ENCODE measurements at regions not wholly inside any gene's neighbourhood (a gene's known extent, or its start where the extent isn't known, plus 50 kb on each side); places are given as distances from the start of the nearest gene placed in this dataset.
"Not testable (repeated sequence)": the region's sequence is repeated elsewhere in the genome, so short reads cannot be mapped to it uniquely, and the experiment has no call there.

DNA sequence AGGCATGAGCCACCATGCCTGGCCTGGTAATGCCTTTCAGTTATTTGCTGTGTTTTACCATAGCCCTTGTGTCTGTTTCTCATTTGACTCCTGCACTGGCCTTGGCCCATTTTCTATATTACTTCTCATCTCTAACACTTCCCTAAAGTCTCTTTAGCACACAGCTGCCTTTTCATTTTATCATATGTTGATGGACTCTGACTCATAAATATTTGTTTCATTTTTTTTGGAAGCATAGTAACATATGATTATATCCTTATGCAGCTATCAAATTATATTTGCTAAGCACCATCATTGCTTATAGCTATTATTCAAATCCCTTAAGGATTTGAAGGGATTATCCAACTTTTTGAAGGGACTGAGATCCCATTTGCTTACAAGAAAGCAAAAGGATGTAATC, 320.3 kb downstream of the GPD2 start:
- H3K4me1 ChIP-seq, result no peaks in the 10 kb centered on the region
- no peak overlapping the region for H3K27ac ChIP-seq
- H3K4me2 ChIP-seq, result no peak overlapping the region
- peaks cover 3% of the 10 kb centered on the region; the same call in 1 of the 2 replicates for H3K9me3 ChIP-seq
- no peak overlapping the region for H3K9ac ChIP-seq
- H4K20me1 ChIP-seq, result no peaks in the 10 kb centered on the region
- no peak overlapping the region for H3K4me3 ChIP-seq
- no peak for TF ChIP-seq Cebpa-rat (IDR thresholded peaks at IDR 0.05)
- no peaks in the 10 kb centered on the region for H3K27me3 ChIP-seq
- no peaks in the 10 kb centered on the region for H3K36me3 ChIP-seq

GRCh38 chr2:156763174-156763573, 327.0 kb downstream of the GPD2 start:
- H3K4me2 ChIP-seq, result no peak overlapping the region
- no peaks in the 10 kb centered on the region for H3K4me1 ChIP-seq
- H3K27me3 ChIP-seq, result no peaks in the 10 kb centered on the region
- H3K9me3 ChIP-seq, result peaks cover 3% of the 10 kb centered on the region; the same call in 1 of the 2 replicates
- no peaks in the 10 kb centered on the region for H3K36me3 ChIP-seq
- H3K4me3 ChIP-seq, result no peak overlapping the region
- no peak for TF ChIP-seq Cebpa-rat (IDR thresholded peaks at IDR 0.05)
- H3K9ac ChIP-seq, result no peak overlapping the region
- H4K20me1 ChIP-seq, result no peaks in the 10 kb centered on the region
- no peak overlapping the region for H3K27ac ChIP-seq

DNA sequence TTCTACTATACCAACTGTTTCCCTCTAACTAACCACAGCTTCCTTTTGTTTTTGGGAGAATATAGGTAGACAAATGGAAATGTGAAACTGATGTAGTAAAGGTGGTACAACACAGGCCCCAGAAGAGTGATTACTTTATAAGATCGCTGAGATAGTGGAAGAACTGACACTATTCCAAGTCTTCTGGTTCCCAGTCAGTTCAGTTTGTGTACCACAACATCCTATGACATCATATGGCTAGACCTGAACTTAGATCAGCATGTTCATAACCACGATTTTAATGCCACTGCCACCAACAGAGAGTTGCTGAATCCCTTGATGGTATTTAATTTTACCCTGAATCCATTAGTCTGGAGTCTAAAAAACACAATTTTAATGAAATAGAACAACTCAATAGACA, 328.9 kb downstream of the GPD2 start:
- Histone ChIP-seq H3K27me3 (no peaks in the 10 kb centered on the region), H3K36me3 (no peaks in the 10 kb centered on the region), H3K4me2 (no peak overlapping the region), H3K9ac (no peak overlapping the region), H3K4me3 (no peak overlapping the region), H3K27ac (no peak overlapping the region), H3K4me1 (no peaks in the 10 kb centered on the region), H4K20me1 (no peaks in the 10 kb centered on the region), H3K9me3 (peaks cover 3% of the 10 kb centered on the region; the same call in 1 of the 2 replicates)
- TF ChIP-seq Cebpa-rat (IDR thresholded peaks at IDR 0.05), result no peak

GRCh38 chr2:156765450-156765849, 329.3 kb downstream of the GPD2 start:
- Histone ChIP-seq H3K9ac (no peak overlapping the region), H3K4me3 (no peak overlapping the region), H3K27ac (no peak overlapping the region), H3K27me3 (no peaks in the 10 kb centered on the region), H3K4me2 (no peak overlapping the region), H3K36me3 (no peaks in the 10 kb centered on the region), H3K9me3 (peaks cover 7% of the 10 kb centered on the region; the same call in 1 of the 2 replicates), H3K4me1 (no peaks in the 10 kb centered on the region), H4K20me1 (no peaks in the 10 kb centered on the region)
- TF ChIP-seq Cebpa-rat (IDR thresholded peaks at IDR 0.05), result no peak

DNA sequence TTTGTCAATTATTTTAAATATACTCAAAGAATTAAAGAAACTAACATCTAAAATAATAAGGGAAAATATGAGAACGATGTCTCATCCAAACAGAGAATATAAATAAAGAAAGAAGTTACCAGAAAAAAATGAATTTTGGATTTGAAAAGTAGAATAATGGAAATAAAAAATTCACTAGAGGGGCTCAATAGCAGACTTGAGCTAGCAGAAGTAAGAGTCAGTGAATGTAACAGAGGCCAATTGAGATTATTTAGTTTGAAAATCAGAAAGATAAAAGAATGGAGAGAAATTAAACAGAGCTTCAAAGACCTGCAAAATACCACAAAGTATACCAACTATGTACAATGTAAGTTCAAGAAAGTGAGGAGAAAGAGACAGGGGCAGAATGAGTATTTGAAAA, 333.6 kb downstream of the GPD2 start:
- H3K9ac ChIP-seq, result no peak overlapping the region
- peaks cover 7% of the 10 kb centered on the region; the same call in 1 of the 2 replicates for H3K9me3 ChIP-seq
- H3K27ac ChIP-seq, result no peak overlapping the region
- H3K4me3 ChIP-seq, result no peak overlapping the region
- no peaks in the 10 kb centered on the region for H3K36me3 ChIP-seq
- no peak overlapping the region for H3K4me2 ChIP-seq
- H3K4me1 ChIP-seq, result no peaks in the 10 kb centered on the region
- no peaks in the 10 kb centered on the region for H3K27me3 ChIP-seq
- TF ChIP-seq Cebpa-rat (IDR thresholded peaks at IDR 0.05), result no peak
- H4K20me1 ChIP-seq, result no peaks in the 10 kb centered on the region

- Histone ChIP-seq H3K27ac (no peak overlapping the region), H4K20me1 (no peaks in the 10 kb centered on the region)
- no peak for TF ChIP-seq Cebpa-rat (IDR thresholded peaks at IDR 0.05)
Observed at GRCh38 chr2:156778916-156779315, 342.7 kb downstream of the GPD2 start.

DNA sequence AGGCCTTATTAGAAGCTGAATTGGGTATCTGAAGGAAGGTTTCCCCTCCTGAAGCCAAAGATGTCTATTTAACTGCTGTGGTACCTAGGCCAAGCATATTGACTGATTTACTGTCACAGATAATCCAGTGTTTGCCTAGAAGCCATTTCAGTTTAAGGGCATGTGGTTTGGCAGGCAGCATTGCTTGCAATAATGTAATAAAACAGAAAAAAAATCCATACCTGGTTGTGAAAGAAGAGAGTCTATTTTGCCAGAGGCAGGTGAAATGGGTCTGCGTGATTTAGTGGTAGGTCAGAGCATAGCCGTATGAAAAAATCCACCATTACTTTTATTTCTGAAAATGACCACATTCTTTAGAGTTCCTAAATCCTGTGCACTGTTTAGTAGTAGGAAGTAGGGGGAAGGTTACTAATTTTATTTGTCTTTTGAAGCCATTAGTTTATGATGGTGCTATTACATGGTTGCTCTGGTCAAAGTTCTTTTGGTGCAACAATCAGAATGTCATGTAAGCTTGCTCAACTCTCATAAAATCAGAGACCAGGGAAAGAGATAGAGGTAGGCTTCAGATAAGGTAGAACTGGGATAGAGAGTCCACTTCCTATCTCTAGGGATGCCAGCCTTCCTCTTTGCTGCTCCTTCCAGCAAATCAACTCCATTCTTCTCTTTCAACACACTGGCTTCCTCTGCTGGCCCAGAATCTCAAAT, 343.4 kb downstream of the GPD2 start:
- Histone ChIP-seq H3K4me1 (no peaks in the 10 kb centered on the region), H3K27ac (no peak overlapping the region), H3K27me3 (no peaks in the 10 kb centered on the region), H3K36me3 (no peaks in the 10 kb centered on the region), H3K4me3 (no peak overlapping the region), H3K4me2 (no peak overlapping the region), H4K20me1 (no peaks in the 10 kb centered on the region), H3K9me3 (no peaks in the 10 kb centered on the region), H3K9ac (no peak overlapping the region)
- TF ChIP-seq Cebpa-rat (IDR thresholded peaks at IDR 0.05), result no peak

More at GRCh38 chr2:156778916-156779315, 342.7 kb downstream of the GPD2 start:
- no peaks in the 10 kb centered on the region for H3K4me1 ChIP-seq
- no peak overlapping the region for H3K4me3 ChIP-seq
- H3K36me3 ChIP-seq, result no peaks in the 10 kb centered on the region
- no peak overlapping the region for H3K9ac ChIP-seq
- no peaks in the 10 kb centered on the region for H3K9me3 ChIP-seq
- no peaks in the 10 kb centered on the region for H3K27me3 ChIP-seq
- H3K4me2 ChIP-seq, result no peak overlapping the region

DNA sequence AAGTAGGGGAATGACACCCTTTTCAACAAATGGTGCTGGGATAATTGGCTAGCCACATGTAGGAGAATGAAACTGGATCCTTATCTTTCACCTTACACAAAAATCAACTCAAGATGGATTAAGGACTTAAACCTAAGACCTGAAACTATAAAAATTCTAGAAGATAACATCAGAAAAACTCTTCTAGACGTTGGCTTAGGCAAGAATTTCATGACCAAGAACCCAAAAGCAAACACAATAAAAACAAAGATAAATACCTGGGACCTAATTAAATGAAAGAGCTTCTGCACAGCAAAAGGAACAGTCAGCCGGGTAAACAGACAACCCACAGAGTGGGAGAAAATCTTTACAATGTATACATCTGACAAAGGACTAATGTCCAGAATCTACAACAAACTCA, 345.5 kb downstream of the GPD2 start:
- H3K27me3 ChIP-seq, H4K20me1 ChIP-seq, H3K27ac ChIP-seq, H3K36me3 ChIP-seq, H3K4me3 ChIP-seq, H3K4me1 ChIP-seq, H3K9me3 ChIP-seq, H3K4me2 ChIP-seq, H3K9ac ChIP-seq: not testable (repeated sequence)

GRCh38 chr2:156784020-156784701, 348.0 kb downstream of the GPD2 start:
- TF ChIP-seq Cebpa-rat (IDR thresholded peaks at IDR 0.05), result no peak
- no peak overlapping the region for H3K9ac ChIP-seq
- no peak overlapping the region for H3K4me3 ChIP-seq
- no peaks in the 10 kb centered on the region for H4K20me1 ChIP-seq
- no peak overlapping the region for H3K27ac ChIP-seq
- no peaks in the 10 kb centered on the region for H3K27me3 ChIP-seq
- no peaks in the 10 kb centered on the region for H3K4me1 ChIP-seq
- H3K9me3 ChIP-seq, result no peaks in the 10 kb centered on the region
- H3K4me2 ChIP-seq, result no peak overlapping the region
- H3K36me3 ChIP-seq, result no peaks in the 10 kb centered on the region

- Histone ChIP-seq H3K27ac (no peak overlapping the region), H3K4me2 (no peak overlapping the region), H4K20me1 (no peaks in the 10 kb centered on the region), H3K9ac (no peak overlapping the region), H3K9me3 (no peaks in the 10 kb centered on the region), H3K4me3 (no peak overlapping the region), H3K4me1 (no peaks in the 10 kb centered on the region), H3K36me3 (no peaks in the 10 kb centered on the region), H3K27me3 (no peaks in the 10 kb centered on the region)
- no peak for TF ChIP-seq Cebpa-rat (IDR thresholded peaks at IDR 0.05)
Observed at GRCh38 chr2:156787517-156787916, 351.3 kb downstream of the GPD2 start.
